Sigmoid colon (tissue), 4 donors: ENCODE measurements at regions not wholly inside any gene's neighbourhood (a gene's known extent, or its start where the extent isn't known, plus 50 kb on each side); places are given as distances from the start of the nearest gene placed in this dataset.

Source experiments
- EP300 ChIP-seq, 4 donors: sonication (generic); formaldehyde crosslinking; IDR thresholded peaks; one replicate each; pipeline ENCODE4 v1.6.1; 2017; ENCODE audit warnings: antibody characterized with exemption in 4 of 4
- POLR2AphosphoS5 ChIP-seq, 4 donors: sonication (generic); formaldehyde crosslinking; IDR thresholded peaks; one replicate each; pipeline ENCODE4 v1.6.1; 2017; ENCODE audit warnings: antibody characterized with exemption in 4 of 4
- TF ChIP-seq, protein P1 (sequence below), 4 experiments: fragments of 450-650 bp in 3 of 4; fragments of 200-600 bp in 1 of 4; IDR thresholded peaks; one replicate each; pipeline ENCODE4 v1.5.1; 2016 to 2019; ENCODE audit warnings: antibody characterized with exemption in 4 of 4, mild to moderate bottlenecking in 3 of 4, moderate library complexity in 2 of 4

DNA sequence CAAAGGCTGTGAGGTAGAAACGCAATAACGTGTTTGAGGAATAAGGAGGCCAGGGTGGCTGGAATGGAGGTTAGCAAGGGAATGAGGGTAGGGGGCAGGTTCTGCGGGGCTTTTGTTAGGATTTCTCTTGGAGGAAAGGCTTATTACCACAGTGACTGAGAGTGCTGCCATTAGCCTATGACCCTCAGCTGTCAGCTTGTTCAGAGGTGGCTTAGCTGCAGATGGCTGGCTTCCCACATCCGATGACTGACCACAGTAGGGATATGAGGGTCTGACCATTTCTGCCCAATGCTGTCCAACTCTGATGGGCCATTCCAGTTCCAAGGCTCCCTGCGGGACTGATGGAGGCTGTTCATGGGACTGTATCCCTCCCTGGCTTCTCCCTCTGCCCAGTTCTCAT is 181.8 kb downstream of the MIAT start:
- TF ChIP-seq, protein P1, sequence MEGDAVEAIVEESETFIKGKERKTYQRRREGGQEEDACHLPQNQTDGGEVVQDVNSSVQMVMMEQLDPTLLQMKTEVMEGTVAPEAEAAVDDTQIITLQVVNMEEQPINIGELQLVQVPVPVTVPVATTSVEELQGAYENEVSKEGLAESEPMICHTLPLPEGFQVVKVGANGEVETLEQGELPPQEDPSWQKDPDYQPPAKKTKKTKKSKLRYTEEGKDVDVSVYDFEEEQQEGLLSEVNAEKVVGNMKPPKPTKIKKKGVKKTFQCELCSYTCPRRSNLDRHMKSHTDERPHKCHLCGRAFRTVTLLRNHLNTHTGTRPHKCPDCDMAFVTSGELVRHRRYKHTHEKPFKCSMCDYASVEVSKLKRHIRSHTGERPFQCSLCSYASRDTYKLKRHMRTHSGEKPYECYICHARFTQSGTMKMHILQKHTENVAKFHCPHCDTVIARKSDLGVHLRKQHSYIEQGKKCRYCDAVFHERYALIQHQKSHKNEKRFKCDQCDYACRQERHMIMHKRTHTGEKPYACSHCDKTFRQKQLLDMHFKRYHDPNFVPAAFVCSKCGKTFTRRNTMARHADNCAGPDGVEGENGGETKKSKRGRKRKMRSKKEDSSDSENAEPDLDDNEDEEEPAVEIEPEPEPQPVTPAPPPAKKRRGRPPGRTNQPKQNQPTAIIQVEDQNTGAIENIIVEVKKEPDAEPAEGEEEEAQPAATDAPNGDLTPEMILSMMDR (IDR thresholded peaks at IDR 0.05), result no peak
- TF ChIP-seq POLR2AphosphoS5 (IDR thresholded peaks at IDR 0.05) (no peak), EP300 (IDR thresholded peaks at IDR 0.05) (no peak)
